Calu3 (cell line): ENCODE measurements at regions not wholly inside any gene's neighbourhood (a gene's known extent, or its start where the extent isn't known, plus 50 kb on each side); places are given as distances from the start of the nearest gene placed in this dataset.

Experiments used
- BruUV-seq: library from RNA; stranded (reverse); fragments of 400-500 nt; replicated peaks from 2 replicates; lab custom pipeline; 2021; lab: Mats Ljungman, UMichigan
- CTCF ChIA-PET: fragments of 300-600 bp; sonication (Branson Sonifier 250); formaldehyde crosslinking; loops from one replicate; lab custom pipeline; 2022; ENCODE audit warnings: antibody characterized with exemption; lab: Charles Lee
- DNase-seq: peaks from one replicate; pipeline ENCODE4 v3.0.0; 2022
- H3K27ac Mint-ChIP-seq: one replicate; pipeline ENCODE4 v1.8.0; 2022; ENCODE audit warnings: mixed read lengths; ENCODE audit not compliant: unreplicated experiment
- H3K27me3 Mint-ChIP-seq: one replicate; pipeline ENCODE4 v1.8.0; 2022; ENCODE audit warnings: mixed read lengths; ENCODE audit not compliant: unreplicated experiment
- H3K36me3 Mint-ChIP-seq: one replicate; pipeline ENCODE4 v1.8.0; 2022; ENCODE audit warnings: mild to moderate bottlenecking, moderate library complexity, mixed read lengths; ENCODE audit not compliant: insufficient read depth, unreplicated experiment
- H3K4me1 Mint-ChIP-seq: one replicate; pipeline ENCODE4 v1.8.0; 2022; ENCODE audit warnings: mild to moderate bottlenecking, low read depth, mixed read lengths; ENCODE audit not compliant: unreplicated experiment
- H3K4me3 Mint-ChIP-seq: one replicate; pipeline ENCODE4 v1.8.0; 2022; ENCODE audit warnings: mild to moderate bottlenecking, low read depth, moderate library complexity, mixed read lengths; ENCODE audit not compliant: unreplicated experiment
- H3K9me3 Mint-ChIP-seq: one replicate; pipeline ENCODE4 v1.8.0; 2022; ENCODE audit warnings: low read depth, mixed read lengths; ENCODE audit not compliant: unreplicated experiment
- CTCF ChIP-seq: fragments of 200-600 bp; IDR thresholded peaks from one replicate; pipeline ENCODE4 v1.8.0; 2022; ENCODE audit warnings: antibody characterized with exemption; ENCODE audit not compliant: unreplicated experiment
- intact Hi-C: fragments of 100-400 bp; cut with micrococcal nuclease; formaldehyde crosslinking; loops from one replicate; pipeline ENCODE4 v1.10.0; 2022; ENCODE audit not compliant: unreplicated experiment

- H3K27me3 Mint-ChIP-seq, result no peaks in the 10 kb centered on the region
- H3K36me3 Mint-ChIP-seq, result no peaks in the 10 kb centered on the region
- BruUV-seq, result no TSS peak
- CTCF ChIA-PET, result no interaction called here
- H3K27ac Mint-ChIP-seq, result no peak overlapping the region
- intact Hi-C loops, result no loop called here
- H3K4me3 Mint-ChIP-seq, result no peak overlapping the region
- H3K9me3 Mint-ChIP-seq, result no peaks in the 10 kb centered on the region
- no peak for TF ChIP-seq CTCF
- H3K4me1 Mint-ChIP-seq, result no peaks in the 10 kb centered on the region
- DNase-seq, result no peak
These were observed 1136.6 kb upstream of the PABPC4L start for GRCh38 chr4:135338181-135338580.

- no peak for TF ChIP-seq CTCF
- H3K9me3 Mint-ChIP-seq, result no peaks in the 10 kb centered on the region
These were observed 1123.7 kb upstream of the PABPC4L start for GRCh38 chr4:135325264-135325663.

GRCh38 chr4:135319685-135320084 is 1118.1 kb upstream of the PABPC4L start:
- CTCF ChIA-PET, result no interaction called here
- Mint-ChIP-seq H3K27me3 (no peaks in the 10 kb centered on the region), H3K27ac (no peak overlapping the region), H3K4me3 (no peak overlapping the region), H3K9me3 (peaks cover 3% of the 10 kb centered on the region), H3K36me3 (peaks cover 4% of the 10 kb centered on the region), H3K4me1 (peaks cover 12% of the 10 kb centered on the region)
- intact Hi-C loops, result no loop called here
- TF ChIP-seq CTCF, result no peak
- no TSS peak for BruUV-seq
- no peak for DNase-seq

More at GRCh38 chr4:135325264-135325663, 1123.7 kb upstream of the PABPC4L start:
- Mint-ChIP-seq H3K4me3 (no peak overlapping the region), H3K27ac (peak overlapping the region; percentile 16), H3K4me1 (peaks cover 8% of the 10 kb centered on the region), H3K27me3 (no peaks in the 10 kb centered on the region), H3K36me3 (no peaks in the 10 kb centered on the region)
- no TSS peak for BruUV-seq
- intact Hi-C loops, result no loop called here
- DNase-seq, result no peak
- CTCF ChIA-PET, result no interaction called here

GRCh38 chr4:135316266-135316779 is 1114.7 kb upstream of the PABPC4L start:
- peaks cover 12% of the 10 kb centered on the region for H3K4me1 Mint-ChIP-seq
- H3K4me3 Mint-ChIP-seq, result no peak overlapping the region
- no TSS peak for BruUV-seq
- H3K27ac Mint-ChIP-seq, result no peak overlapping the region
- peaks cover 3% of the 10 kb centered on the region for H3K9me3 Mint-ChIP-seq
- CTCF ChIA-PET, result no interaction called here
- peak; percentile 29 for DNase-seq
- intact Hi-C loops, result no loop called here
- no peak for TF ChIP-seq CTCF
- no peaks in the 10 kb centered on the region for H3K27me3 Mint-ChIP-seq
- peaks cover 4% of the 10 kb centered on the region for H3K36me3 Mint-ChIP-seq
